ENCODE measurements at regions not wholly inside any gene's neighbourhood (a gene's known extent, or its start where the extent isn't known, plus 50 kb on each side); places are given as distances from the start of the nearest gene placed in this dataset.

DNA sequence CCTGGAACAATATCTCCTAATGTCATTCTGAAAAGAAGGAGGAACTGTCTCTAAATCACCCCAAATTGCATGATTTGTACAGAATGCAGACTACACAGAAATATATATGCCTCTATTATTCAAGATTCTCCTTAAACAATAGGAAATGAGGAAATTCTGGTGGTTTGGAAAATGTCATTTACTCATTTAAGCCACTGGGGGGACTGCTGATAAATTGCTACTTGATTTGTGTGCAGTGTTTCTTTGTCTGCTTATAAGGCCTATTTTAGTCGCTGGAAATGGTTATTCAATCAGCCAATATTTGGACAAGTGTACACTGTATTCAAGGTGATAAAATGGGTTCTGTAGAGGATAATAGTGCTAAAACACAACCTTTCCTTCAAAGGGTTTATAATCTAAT, 801.9 kb upstream of the CELF4 start:
- WGBS (ENCODE audit: insufficient coverage), result 20% methylated on average over 1 of the region's 1 CpG
- intact Hi-C loops (cut with micrococcal nuclease), result no loop called here

DNA sequence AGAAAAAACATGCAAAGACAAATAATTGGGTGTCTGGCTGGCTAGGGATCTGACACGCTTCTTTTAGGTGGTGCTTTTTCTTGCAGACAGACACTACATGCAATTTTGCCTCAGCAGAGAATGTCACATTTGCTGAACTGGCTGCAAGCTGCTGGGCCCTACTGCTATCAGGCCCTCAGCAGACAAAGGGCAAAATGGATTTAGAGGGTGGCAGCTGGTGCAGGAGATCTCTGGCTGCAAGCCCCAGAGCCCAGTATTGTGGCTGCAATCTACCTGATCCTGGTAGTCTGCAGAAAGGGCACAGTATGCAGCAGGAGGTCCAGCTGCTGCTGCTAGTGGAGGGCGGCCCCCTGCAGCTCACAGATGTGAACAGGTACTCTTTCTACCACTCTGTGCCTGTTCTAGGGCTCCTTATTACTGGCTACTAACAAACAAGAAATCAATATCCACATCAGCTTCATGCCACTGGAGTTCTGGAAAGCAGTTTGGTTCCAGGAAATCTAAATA, 796.7 kb upstream of the CELF4 start:
- DNase-seq (no peak), ATAC-seq (no peak)
- Histone ChIP-seq H3K36me3 (ENCODE audit: control insufficient read depth, insufficient read depth, low read length) (no peaks in the 10 kb centered on the region), H3K4me3 (ENCODE audit: low read length) (no peak overlapping the region), H3K27ac (ENCODE audit: low read length) (no peak overlapping the region), H3K27me3 (ENCODE audit: control insufficient read depth, insufficient read depth, low read length) (no peaks in the 10 kb centered on the region), H3K4me1 (ENCODE audit: control insufficient read depth, insufficient read depth, low read length) (no peaks in the 10 kb centered on the region), H3K9me3 (ENCODE audit: control insufficient read depth, insufficient read depth, low read length) (no peaks in the 10 kb centered on the region)
- H3K36me3 Mint-ChIP-seq, result no peaks in the 10 kb centered on the region
- H3K4me1 Mint-ChIP-seq, result no peaks in the 10 kb centered on the region
- H3K4me3 Mint-ChIP-seq, result no peak overlapping the region
- H3K27me3 Mint-ChIP-seq (ENCODE audit: low read depth in 2 of 2), result no peaks in the 10 kb centered on the region
- peaks cover 15 to 26% of the 10 kb centered on the region in 2 donors for H3K9me3 Mint-ChIP-seq
- TF ChIP-seq, protein P1, sequence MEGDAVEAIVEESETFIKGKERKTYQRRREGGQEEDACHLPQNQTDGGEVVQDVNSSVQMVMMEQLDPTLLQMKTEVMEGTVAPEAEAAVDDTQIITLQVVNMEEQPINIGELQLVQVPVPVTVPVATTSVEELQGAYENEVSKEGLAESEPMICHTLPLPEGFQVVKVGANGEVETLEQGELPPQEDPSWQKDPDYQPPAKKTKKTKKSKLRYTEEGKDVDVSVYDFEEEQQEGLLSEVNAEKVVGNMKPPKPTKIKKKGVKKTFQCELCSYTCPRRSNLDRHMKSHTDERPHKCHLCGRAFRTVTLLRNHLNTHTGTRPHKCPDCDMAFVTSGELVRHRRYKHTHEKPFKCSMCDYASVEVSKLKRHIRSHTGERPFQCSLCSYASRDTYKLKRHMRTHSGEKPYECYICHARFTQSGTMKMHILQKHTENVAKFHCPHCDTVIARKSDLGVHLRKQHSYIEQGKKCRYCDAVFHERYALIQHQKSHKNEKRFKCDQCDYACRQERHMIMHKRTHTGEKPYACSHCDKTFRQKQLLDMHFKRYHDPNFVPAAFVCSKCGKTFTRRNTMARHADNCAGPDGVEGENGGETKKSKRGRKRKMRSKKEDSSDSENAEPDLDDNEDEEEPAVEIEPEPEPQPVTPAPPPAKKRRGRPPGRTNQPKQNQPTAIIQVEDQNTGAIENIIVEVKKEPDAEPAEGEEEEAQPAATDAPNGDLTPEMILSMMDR (IDR thresholded peaks at IDR 0.05), result no peak
- H3K27ac Mint-ChIP-seq, result no peak overlapping the region
- intact Hi-C loops (cut with micrococcal nuclease), result no loop called here
- 88% methylated on average over 2 of the region's 2 CpGs for WGBS (ENCODE audit: insufficient coverage)

More for the DNA sequence above, 801.9 kb upstream of the CELF4 start:
- Histone ChIP-seq H3K4me3 (ENCODE audit: low read length) (no peak overlapping the region), H3K27me3 (ENCODE audit: control insufficient read depth, insufficient read depth, low read length) (no peaks in the 10 kb centered on the region), H3K9me3 (ENCODE audit: control insufficient read depth, insufficient read depth, low read length) (no peaks in the 10 kb centered on the region), H3K27ac (ENCODE audit: low read length) (no peak overlapping the region), H3K4me1 (ENCODE audit: control insufficient read depth, insufficient read depth, low read length) (no peaks in the 10 kb centered on the region), H3K36me3 (ENCODE audit: control insufficient read depth, insufficient read depth, low read length) (no peaks in the 10 kb centered on the region)
- Mint-ChIP-seq H3K4me3 (no peak overlapping the region), H3K27me3 (ENCODE audit: low read depth in 2 of 2) (no peaks in the 10 kb centered on the region), H3K36me3 (no peaks in the 10 kb centered on the region), H3K9me3 (peaks cover 15 to 29% of the 10 kb centered on the region in 2 donors), H3K27ac (no peak overlapping the region), H3K4me1 (no peaks in the 10 kb centered on the region)
- DNase-seq (no peak), ATAC-seq (no peak)
- TF ChIP-seq, protein P1 (IDR thresholded peaks at IDR 0.05), result no peak

- no peak overlapping the region for H3K4me3 Mint-ChIP-seq
- no peak overlapping the region for H3K27ac Mint-ChIP-seq
- H3K27ac ChIP-seq (ENCODE audit: low read length), result no peak overlapping the region
- 73% methylated on average over 10 of the region's 11 CpGs for WGBS (ENCODE audit: insufficient coverage)
- ATAC-seq (no peak), DNase-seq (no peak)
- intact Hi-C loops (cut with micrococcal nuclease), result no loop called here
- H3K36me3 ChIP-seq (ENCODE audit: control insufficient read depth, insufficient read depth, low read length), result no peaks in the 10 kb centered on the region
- no peaks in the 10 kb centered on the region for H3K36me3 Mint-ChIP-seq
- no peak overlapping the region for H3K4me3 ChIP-seq (ENCODE audit: low read length)
- TF ChIP-seq, protein P1 (IDR thresholded peaks at IDR 0.05), result no peak
- H3K9me3 ChIP-seq (ENCODE audit: control insufficient read depth, insufficient read depth, low read length), result no peaks in the 10 kb centered on the region
- H3K27me3 ChIP-seq (ENCODE audit: control insufficient read depth, insufficient read depth, low read length), result no peaks in the 10 kb centered on the region
- H3K27me3 Mint-ChIP-seq (ENCODE audit: low read depth in 2 of 2), result no peaks in the 10 kb centered on the region
- H3K4me1 Mint-ChIP-seq, result no peaks in the 10 kb centered on the region
- H3K9me3 Mint-ChIP-seq, result peaks cover 12 to 22% of the 10 kb centered on the region in 2 donors
- no peaks in the 10 kb centered on the region for H3K4me1 ChIP-seq (ENCODE audit: control insufficient read depth, insufficient read depth, low read length)
Measured at GRCh38 chr18:38358805-38359657, 793.4 kb upstream of the CELF4 start.
